ENCODE measurements at regions not wholly inside any gene's neighbourhood (a gene's known extent, or its start where the extent isn't known, plus 50 kb on each side); places are given as distances from the start of the nearest gene placed in this dataset.
A peak's percentile ranks its signal among the peaks of the same experiment; 100 is the strongest.
"Not testable (repeated sequence)": the region's sequence is repeated elsewhere in the genome, so short reads cannot be mapped to it uniquely, and the experiment has no call there.

DNA sequence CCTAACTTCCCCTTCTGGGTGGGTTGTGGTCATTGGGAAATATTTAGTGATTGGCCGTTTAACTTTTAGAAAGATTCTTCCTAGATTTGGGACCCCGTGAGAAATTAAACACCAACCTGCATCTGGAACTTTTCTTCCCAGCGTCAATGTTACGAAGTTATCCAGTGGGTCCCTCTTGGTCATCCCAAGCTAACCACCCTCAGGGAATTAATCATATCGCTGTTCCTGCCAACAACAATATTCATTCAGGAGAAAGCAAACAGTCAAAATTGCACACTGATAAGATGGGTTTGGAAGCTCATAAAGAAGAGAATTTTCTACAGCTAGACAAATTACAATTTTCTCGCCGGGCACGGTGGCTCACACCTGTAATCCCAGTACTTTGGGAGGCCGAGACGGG lies 121.2 kb upstream of the STX18 start:
- DNase-seq, result no peak

GRCh38 chr4:4662230-4662629 lies 120.4 kb upstream of the STX18 start:
- DNase-seq, result peak; percentile 37 to 45

- DNase-seq, result peak; percentile 67 to 75
Observed at GRCh38 chr4:4659871-4660651, 118.2 kb upstream of the STX18 start.

DNA sequence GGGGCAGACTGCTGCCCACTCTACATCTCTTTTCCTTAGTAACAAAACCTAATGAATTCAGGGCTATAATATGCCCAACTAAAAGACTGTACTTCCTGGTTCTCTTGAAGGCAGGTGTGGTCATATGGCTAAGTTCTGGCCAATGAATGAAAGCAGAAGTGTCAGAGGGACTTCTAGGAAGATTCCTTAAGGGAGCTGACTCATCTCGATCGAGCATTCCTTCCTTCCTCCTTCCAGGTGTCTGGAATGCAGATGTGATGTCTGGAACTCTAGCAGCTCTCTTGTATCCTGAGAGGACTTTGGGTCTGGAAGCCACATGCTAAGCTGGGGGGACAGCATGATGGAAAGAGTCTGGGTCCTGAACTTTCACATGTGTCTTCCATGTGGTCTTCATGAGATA lies 116.2 kb upstream of the STX18 start:
- no peak for DNase-seq

DNA sequence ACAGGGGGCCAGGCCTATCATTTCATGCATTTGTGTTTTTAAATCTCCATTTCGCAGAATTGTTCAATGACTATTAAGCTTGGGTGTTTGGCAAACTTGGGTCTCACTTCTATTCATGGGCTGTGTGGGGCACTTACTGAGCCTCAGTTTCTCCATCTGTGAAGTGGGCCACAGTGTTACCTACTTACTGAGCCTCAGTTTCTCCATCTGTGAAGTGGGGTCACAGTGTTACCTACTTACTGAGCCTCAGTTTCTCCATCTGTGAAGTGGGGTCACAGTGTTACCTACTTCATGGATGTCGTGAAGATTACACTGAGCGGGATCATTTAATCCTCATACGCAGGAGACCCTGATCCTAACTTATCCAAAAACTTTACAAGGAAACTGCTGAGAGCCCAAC lies 115.1 kb upstream of the STX18 start:
- no peak for DNase-seq

DNA sequence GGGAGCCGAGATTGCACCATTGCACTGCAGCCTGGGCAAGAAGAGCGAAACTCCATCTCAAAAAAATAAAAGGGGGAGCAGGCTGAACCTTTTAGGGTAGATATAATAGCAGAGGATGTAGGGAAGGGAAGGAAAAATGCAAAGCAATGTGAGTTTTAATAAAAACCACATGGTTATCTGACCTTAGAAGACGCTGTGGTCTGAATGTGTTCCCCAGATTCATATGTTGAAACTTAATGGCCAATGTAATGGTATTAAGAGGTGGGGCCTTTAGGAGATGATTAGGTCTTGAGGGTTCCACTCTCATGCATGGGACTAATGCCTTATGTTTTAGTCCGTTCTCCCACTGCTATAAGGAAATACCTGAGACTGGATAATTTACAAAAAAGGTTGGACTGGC lies 114.1 kb upstream of the STX18 start:
- DNase-seq, result no peak

- no peak for DNase-seq
Observed at GRCh38 chr4:4655011-4655410, 113.2 kb upstream of the STX18 start.

DNA sequence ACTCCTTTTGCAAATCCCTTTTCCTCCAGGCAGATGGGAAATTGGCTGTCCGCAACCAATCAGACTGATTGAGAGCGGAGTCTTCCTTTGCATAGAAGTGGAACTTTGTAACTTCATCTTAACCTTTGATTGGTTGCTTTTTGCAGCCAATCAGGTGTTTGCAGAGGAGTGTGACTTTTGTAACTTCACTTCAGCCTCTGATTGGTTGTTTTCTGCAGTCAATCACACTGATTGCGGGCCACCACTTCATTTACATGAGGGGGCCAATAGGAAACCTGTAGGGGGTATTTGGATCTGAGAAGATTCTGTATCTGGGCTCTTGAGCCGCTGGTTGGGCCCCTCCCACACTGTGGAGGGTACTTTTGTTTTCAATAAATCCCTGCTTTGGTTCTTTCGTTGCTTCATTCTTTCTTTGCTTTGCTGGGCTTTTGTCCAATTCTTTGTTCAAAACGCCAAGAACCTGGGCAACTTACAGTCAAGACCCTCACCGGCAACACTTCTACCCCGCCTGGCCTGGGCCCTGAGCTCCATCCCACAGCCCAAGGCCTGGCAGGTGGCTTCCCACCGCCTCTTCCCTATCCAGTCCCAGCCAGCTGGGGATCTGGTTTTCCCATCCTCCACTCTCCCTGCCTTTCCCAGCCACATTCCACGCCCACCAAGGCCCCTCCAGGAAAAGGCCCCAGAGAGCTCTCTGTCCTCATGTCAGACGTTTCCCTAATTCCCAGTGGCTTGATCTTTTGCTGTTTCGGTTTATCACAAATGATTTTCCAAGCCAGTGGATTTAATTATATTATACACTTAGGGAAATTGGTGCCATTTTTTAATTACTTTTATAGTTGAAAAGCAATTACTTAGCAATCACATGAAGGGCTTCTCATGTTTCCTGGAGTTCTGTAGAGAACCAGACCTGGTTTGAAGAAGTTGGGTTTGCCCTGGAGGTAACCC lies 110.2 kb upstream of the STX18 start:
- DNase-seq, result no peak

- DNase-seq, result no peak
Observed at GRCh38 chr4:4647041-4647440, 105.2 kb upstream of the STX18 start.

GRCh38 chr4:4645743-4646142 lies 103.9 kb upstream of the STX18 start:
- no peak for DNase-seq

- not testable (repeated sequence) for DNase-seq
Observed at GRCh38 chr4:4644277-4644676, 102.4 kb upstream of the STX18 start.

DNA sequence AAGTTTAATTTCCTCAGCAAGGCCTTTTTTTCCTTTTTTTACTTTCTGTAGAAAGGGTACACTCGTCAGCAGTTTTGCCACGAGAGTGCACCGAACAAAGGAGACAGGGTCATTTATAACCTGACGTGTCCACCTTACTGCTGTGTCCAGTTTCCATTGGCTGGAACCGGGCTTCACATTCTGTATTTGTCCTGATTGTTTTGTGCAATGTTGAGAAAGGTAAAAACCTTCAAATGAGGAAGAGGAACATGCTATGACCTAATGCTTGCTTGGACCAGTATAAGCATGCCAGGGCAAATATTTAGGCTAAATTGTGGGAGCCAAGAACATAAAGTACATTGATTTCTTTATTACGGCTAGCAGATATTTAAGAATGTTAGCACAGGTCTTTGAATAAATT lies 101.9 kb upstream of the STX18 start:
- not testable (repeated sequence) for DNase-seq

GRCh38 chr4:4643306-4643705 lies 101.5 kb upstream of the STX18 start:
- DNase-seq, result no peak

GRCh38 chr4:4642496-4643000 lies 100.7 kb upstream of the STX18 start:
- no peak for DNase-seq

- no peak for DNase-seq
Observed at GRCh38 chr4:4641661-4642495, 100.0 kb upstream of the STX18 start.

DNA sequence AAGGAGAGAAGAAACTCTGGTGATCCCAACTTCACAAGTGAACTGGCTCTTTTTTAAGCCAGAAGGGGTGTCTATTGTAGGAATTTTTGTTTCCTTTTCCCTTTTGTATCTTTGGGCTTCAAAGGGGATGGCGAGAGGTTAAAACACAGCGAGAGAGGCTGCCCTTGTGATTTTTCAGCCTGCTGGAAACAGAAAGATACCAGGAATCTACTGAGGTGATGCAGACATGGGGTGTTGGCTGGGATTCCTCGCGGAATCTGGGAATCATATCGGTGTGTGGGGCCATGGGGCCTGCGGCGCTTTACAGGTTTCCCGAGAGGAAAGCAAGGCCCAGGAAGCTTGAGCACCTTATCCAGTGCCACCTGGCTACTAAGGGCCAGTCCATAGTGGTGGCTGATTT lies 99.4 kb upstream of the STX18 start:
- no peak for DNase-seq

- DNase-seq, result no peak
Observed at GRCh38 chr4:4640692-4641091, 98.8 kb upstream of the STX18 start.

DNA sequence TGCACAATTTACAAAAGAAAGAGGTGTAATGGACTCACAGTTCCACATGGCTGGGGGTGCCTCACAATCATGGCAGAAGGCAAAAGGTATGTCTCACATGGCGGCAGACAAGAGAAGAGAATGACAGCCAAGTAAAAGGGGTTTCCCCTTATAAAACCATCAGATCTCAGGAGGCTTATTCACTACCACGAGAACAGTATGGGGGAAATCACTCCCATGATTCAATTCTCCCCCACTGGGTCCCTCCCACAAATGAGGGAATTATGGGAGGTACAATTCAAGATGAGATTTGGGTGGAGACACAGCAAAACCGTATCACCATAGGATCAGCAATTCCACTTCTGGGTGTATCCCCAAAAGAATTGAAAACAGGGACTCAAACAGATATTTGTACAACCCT lies 97.5 kb upstream of the STX18 start:
- no peak for DNase-seq

- DNase-seq, result no peak
Observed at GRCh38 chr4:4637710-4638109, 95.9 kb upstream of the STX18 start.

GRCh38 chr4:4633431-4633830 lies 91.6 kb upstream of the STX18 start:
- DNase-seq, result no peak

- DNase-seq, result no peak
Observed at GRCh38 chr4:4631150-4631549, 89.3 kb upstream of the STX18 start.

- DNase-seq, result no peak
Observed at GRCh38 chr4:4627906-4628305, 86.1 kb upstream of the STX18 start.

DNA sequence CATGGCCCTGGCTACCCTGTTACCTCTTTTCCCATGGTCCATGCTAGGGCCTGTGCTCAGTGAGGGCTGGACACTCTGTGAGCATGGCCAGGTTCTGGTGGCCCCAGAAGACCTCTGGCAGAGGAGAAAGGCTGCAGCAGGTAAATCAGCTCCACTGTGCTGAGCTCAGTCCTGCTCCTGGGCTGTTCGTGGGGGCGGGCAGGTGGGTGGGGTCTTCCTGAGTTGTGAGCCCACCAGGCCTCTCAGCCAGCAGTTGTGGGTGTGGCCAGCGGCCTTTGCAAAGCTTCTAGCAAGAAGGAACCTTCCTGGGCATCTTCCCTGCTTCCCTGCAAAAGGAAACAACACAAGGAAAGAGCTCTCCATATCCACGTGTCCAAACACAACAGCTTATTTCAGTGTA lies 85.3 kb upstream of the STX18 start:
- DNase-seq, result no peak

Data from Kasumi-1 (cell line).